Right atrium auricular region (tissue), 2 donors: ENCODE measurements at regions not wholly inside any gene's neighbourhood (a gene's known extent, or its start where the extent isn't known, plus 50 kb on each side); places are given as distances from the start of the nearest gene placed in this dataset.

Source experiments
- DNase-seq: peaks from one replicate; pipeline ENCODE4 v3.0.0-alpha.2; 2019; ENCODE audit warnings: low spot score
- H3K27ac ChIP-seq, 2 donors: fragments of 200-600 bp; sonication (generic); 1 replicate in 1 of 2; 2 replicates in 1 of 2; pipeline ENCODE4 v1.5.1; 2016 to 2019
- H3K27me3 ChIP-seq, 2 donors: fragments of 200-600 bp; sonication (generic); one replicate each; pipeline versions ENCODE4 v1.5.1 to v1.6.0; 2017 to 2019
- H3K36me3 ChIP-seq: fragments of 200-600 bp; sonication (generic); one replicate; pipeline ENCODE4 v1.5.1; 2016
- H3K4me1 ChIP-seq, 2 donors: fragments of 200-600 bp; sonication (generic); one replicate each; pipeline versions ENCODE4 v1.5.1 to v1.6.0; 2017 to 2019
- H3K4me3 ChIP-seq, 2 donors: fragments of 200-600 bp; sonication (generic); 1 replicate in 1 of 2; 2 replicates in 1 of 2; pipeline ENCODE4 v1.5.1; 2017 to 2019; ENCODE audit warnings: mild to moderate bottlenecking in 1 of 2, moderate library complexity in 1 of 2
- H3K9me3 ChIP-seq, 2 donors: fragments of 200-600 bp; sonication (generic); one replicate each; pipeline ENCODE4 v1.5.1; 2019
- TF ChIP-seq, protein P1 (sequence below), 2 donors: fragments of 200-600 bp; sonication (generic); IDR thresholded peaks; one replicate each; pipeline ENCODE4 v1.5.1; 2019; ENCODE audit warnings: antibody characterized with exemption in 2 of 2

GRCh38 chr9:13424204-13424603 is 144.7 kb upstream of the MPDZ start:
- DNase-seq = no peak
- H3K27ac ChIP-seq = no peak overlapping the region
- no peaks in the 10 kb centered on the region for H3K27me3 ChIP-seq
- H3K9me3 ChIP-seq = no peaks in the 10 kb centered on the region
- H3K4me1 ChIP-seq = peaks cover 0 to 9% of the 10 kb centered on the region in 2 donors
- no peak overlapping the region for H3K4me3 ChIP-seq
- H3K36me3 ChIP-seq = no peaks in the 10 kb centered on the region
- TF ChIP-seq, protein P1, sequence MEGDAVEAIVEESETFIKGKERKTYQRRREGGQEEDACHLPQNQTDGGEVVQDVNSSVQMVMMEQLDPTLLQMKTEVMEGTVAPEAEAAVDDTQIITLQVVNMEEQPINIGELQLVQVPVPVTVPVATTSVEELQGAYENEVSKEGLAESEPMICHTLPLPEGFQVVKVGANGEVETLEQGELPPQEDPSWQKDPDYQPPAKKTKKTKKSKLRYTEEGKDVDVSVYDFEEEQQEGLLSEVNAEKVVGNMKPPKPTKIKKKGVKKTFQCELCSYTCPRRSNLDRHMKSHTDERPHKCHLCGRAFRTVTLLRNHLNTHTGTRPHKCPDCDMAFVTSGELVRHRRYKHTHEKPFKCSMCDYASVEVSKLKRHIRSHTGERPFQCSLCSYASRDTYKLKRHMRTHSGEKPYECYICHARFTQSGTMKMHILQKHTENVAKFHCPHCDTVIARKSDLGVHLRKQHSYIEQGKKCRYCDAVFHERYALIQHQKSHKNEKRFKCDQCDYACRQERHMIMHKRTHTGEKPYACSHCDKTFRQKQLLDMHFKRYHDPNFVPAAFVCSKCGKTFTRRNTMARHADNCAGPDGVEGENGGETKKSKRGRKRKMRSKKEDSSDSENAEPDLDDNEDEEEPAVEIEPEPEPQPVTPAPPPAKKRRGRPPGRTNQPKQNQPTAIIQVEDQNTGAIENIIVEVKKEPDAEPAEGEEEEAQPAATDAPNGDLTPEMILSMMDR (IDR thresholded peaks at IDR 0.05) = no peak

- DNase-seq = no peak
- Histone ChIP-seq H3K9me3 (no peaks in the 10 kb centered on the region), H3K36me3 (no peaks in the 10 kb centered on the region), H3K4me3 (no peak overlapping the region), H3K4me1 (peaks cover 0 to 15% of the 10 kb centered on the region in 2 donors), H3K27ac (no peak overlapping the region), H3K27me3 (no peaks in the 10 kb centered on the region)
- TF ChIP-seq, protein P1 (IDR thresholded peaks at IDR 0.05) = no peak
Measured at GRCh38 chr9:13414349-13414748, 134.9 kb upstream of the MPDZ start.

- no peak for DNase-seq
- TF ChIP-seq, protein P1 (IDR thresholded peaks at IDR 0.05) = no peak
- no peak overlapping the region for H3K27ac ChIP-seq
- H3K27me3 ChIP-seq = no peaks in the 10 kb centered on the region
- peaks cover 0 to 15% of the 10 kb centered on the region in 2 donors for H3K4me1 ChIP-seq
- no peaks in the 10 kb centered on the region for H3K36me3 ChIP-seq
- H3K4me3 ChIP-seq = no peak overlapping the region
- no peaks in the 10 kb centered on the region for H3K9me3 ChIP-seq
Measured at GRCh38 chr9:13412331-13412730, 132.8 kb upstream of the MPDZ start.

DNA sequence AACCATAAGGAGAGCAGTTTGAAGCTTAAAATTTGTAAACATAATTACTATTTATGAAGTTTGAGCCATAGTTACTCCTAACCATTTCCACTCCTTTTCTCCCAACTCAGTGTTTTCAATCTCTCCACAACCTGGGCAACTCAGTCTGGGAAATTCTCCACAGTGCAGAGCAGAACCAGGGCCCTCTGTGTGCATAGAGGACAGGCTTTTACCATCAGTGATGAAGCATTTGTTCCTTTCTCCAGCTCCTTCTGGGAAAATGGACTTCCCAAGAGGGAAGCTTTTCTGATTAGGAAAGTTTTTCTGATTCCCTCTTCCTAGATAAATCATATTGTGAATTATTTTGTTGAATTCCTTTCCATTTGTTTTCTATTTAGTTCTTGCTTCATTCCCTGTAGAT is 132.3 kb upstream of the MPDZ start:
- Histone ChIP-seq H3K36me3 (no peaks in the 10 kb centered on the region), H3K4me1 (peaks cover 0 to 15% of the 10 kb centered on the region in 2 donors), H3K27ac (peak overlapping the region in 1 of 2 donors; percentile 1), H3K4me3 (no peak overlapping the region), H3K9me3 (no peaks in the 10 kb centered on the region), H3K27me3 (no peaks in the 10 kb centered on the region)
- TF ChIP-seq, protein P1 (IDR thresholded peaks at IDR 0.05) = no peak
- no peak for DNase-seq

GRCh38 chr9:13410566-13411031 is 131.1 kb upstream of the MPDZ start:
- peaks cover 0 to 15% of the 10 kb centered on the region in 2 donors for H3K4me1 ChIP-seq
- no peaks in the 10 kb centered on the region for H3K9me3 ChIP-seq
- TF ChIP-seq, protein P1 (IDR thresholded peaks at IDR 0.05) = no peak
- H3K36me3 ChIP-seq = no peaks in the 10 kb centered on the region
- no peak overlapping the region for H3K27ac ChIP-seq
- H3K4me3 ChIP-seq = no peak overlapping the region
- no peak for DNase-seq
- no peaks in the 10 kb centered on the region for H3K27me3 ChIP-seq

DNA sequence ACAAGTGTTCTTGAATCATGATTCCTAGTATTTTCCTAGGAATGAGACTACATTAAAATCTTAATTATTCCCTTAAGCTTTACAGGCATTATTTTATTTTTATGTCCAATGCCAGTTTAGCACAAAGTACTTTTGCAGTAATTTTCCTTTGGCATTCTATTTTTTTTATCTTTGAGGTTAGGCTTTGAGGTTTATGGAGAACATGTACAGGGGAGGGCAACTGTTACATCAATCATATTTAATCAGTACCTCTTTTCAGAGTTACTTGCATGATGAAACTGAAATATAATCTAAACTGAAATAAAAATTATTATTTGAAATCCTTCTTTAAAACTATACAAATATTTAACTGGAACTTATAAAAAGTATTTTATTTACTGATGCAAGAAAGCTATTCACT is 118.2 kb upstream of the MPDZ start:
- no peak for DNase-seq
- H3K27ac ChIP-seq = no peak overlapping the region

More for the DNA sequence above, 118.2 kb upstream of the MPDZ start:
- no peaks in the 10 kb centered on the region for H3K4me1 ChIP-seq
- no peaks in the 10 kb centered on the region for H3K27me3 ChIP-seq
- no peak overlapping the region for H3K4me3 ChIP-seq
- H3K9me3 ChIP-seq = no peaks in the 10 kb centered on the region
- TF ChIP-seq, protein P1 (IDR thresholded peaks at IDR 0.05) = no peak
- H3K36me3 ChIP-seq = no peaks in the 10 kb centered on the region
